ENCODE measurements at regions not wholly inside any gene's neighbourhood (a gene's known extent, or its start where the extent isn't known, plus 50 kb on each side); places are given as distances from the start of the nearest gene placed in this dataset.

DNA sequence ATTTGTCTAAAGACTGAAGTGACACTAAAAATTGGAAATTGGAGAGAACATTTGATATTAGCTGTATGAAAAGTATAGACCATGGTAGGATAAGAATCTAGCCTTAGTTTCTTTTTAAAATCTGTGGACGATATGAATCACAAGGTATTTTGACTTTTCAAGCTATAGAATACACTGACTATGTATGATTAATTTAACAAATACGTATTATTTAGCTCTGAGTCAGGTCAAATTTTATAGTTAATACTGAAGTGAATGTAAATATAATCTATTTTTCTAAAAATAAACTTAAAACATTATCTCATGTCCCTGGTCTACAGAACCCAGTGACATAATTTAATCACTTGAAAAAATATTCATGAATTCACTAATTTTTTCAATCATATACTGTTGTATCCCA, 795.6 kb upstream of the SLITRK1 start:
- H3K79me2 ChIP-seq (replicated peaks; ENCODE audit: insufficient read depth), result no peaks in the 10 kb centered on the region
- TF ChIP-seq, protein P1, sequence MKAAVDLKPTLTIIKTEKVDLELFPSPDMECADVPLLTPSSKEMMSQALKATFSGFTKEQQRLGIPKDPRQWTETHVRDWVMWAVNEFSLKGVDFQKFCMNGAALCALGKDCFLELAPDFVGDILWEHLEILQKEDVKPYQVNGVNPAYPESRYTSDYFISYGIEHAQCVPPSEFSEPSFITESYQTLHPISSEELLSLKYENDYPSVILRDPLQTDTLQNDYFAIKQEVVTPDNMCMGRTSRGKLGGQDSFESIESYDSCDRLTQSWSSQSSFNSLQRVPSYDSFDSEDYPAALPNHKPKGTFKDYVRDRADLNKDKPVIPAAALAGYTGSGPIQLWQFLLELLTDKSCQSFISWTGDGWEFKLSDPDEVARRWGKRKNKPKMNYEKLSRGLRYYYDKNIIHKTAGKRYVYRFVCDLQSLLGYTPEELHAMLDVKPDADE (IDR thresholded peaks at IDR 0.05), result no peak
- TF ChIP-seq, protein P2, sequence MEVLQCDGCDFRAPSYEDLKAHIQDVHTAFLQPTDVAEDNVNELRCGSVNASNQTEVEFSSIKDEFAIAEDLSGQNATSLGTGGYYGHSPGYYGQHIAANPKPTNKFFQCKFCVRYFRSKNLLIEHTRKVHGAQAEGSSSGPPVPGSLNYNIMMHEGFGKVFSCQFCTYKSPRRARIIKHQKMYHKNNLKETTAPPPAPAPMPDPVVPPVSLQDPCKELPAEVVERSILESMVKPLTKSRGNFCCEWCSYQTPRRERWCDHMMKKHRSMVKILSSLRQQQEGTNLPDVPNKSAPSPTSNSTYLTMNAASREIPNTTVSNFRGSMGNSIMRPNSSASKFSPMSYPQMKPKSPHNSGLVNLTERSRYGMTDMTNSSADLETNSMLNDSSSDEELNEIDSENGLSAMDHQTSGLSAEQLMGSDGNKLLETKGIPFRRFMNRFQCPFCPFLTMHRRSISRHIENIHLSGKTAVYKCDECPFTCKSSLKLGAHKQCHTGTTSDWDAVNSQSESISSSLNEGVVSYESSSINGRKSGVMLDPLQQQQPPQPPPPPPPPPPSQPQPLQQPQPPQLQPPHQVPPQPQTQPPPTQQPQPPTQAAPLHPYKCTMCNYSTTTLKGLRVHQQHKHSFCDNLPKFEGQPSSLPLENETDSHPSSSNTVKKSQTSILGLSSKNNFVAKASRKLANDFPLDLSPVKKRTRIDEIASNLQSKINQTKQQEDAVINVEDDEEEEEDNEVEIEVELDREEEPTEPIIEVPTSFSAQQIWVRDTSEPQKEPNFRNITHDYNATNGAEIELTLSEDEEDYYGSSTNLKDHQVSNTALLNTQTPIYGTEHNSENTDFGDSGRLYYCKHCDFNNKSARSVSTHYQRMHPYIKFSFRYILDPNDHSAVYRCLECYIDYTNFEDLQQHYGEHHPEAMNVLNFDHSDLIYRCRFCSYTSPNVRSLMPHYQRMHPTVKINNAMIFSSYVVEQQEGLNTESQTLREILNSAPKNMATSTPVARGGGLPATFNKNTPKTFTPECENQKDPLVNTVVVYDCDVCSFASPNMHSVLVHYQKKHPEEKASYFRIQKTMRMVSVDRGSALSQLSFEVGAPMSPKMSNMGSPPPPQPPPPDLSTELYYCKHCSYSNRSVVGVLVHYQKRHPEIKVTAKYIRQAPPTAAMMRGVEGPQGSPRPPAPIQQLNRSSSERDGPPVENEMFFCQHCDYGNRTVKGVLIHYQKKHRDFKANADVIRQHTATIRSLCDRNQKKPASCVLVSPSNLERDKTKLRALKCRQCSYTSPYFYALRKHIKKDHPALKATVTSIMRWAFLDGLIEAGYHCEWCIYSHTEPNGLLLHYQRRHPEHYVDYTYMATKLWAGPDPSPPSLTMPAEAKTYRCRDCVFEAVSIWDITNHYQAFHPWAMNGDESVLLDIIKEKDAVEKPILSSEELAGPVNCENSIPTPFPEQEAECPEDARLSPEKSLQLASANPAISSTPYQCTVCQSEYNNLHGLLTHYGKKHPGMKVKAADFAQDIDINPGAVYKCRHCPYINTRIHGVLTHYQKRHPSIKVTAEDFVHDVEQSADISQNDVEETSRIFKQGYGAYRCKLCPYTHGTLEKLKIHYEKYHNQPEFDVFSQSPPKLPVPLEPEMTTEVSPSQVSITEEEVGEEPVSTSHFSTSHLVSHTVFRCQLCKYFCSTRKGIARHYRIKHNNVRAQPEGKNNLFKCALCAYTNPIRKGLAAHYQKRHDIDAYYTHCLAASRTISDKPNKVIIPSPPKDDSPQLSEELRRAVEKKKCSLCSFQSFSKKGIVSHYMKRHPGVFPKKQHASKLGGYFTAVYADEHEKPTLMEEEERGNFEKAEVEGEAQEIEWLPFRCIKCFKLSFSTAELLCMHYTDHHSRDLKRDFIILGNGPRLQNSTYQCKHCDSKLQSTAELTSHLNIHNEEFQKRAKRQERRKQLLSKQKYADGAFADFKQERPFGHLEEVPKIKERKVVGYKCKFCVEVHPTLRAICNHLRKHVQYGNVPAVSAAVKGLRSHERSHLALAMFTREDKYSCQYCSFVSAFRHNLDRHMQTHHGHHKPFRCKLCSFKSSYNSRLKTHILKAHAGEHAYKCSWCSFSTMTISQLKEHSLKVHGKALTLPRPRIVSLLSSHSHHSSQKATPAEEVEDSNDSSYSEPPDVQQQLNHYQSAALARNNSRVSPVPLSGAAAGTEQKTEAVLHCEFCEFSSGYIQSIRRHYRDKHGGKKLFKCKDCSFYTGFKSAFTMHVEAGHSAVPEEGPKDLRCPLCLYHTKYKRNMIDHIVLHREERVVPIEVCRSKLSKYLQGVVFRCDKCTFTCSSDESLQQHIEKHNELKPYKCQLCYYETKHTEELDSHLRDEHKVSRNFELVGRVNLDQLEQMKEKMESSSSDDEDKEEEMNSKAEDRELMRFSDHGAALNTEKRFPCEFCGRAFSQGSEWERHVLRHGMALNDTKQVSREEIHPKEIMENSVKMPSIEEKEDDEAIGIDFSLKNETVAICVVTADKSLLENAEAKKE (CRISPR knock-in tag; IDR thresholded peaks at IDR 0.05), result no peak
- TF ChIP-seq STAT1 (IDR thresholded peaks at IDR 0.05; ENCODE audit: unreplicated experiment) (no peak), ZNF114 (CRISPR knock-in tag; IDR thresholded peaks at IDR 0.05) (no peak), POLR2AphosphoS5 (IDR thresholded peaks at IDR 0.05; ENCODE audit: low read depth) (no peak), ZNF331 (CRISPR knock-in tag; IDR thresholded peaks at IDR 0.05; ENCODE audit: low read depth) (no peak), JUNB (IDR thresholded peaks at IDR 0.05; ENCODE audit: unreplicated experiment) (no peak), EZH2phosphoT487 (IDR thresholded peaks at IDR 0.05; ENCODE audit: unreplicated experiment) (no peak), CREB1 (CRISPR knock-in tag; IDR thresholded peaks at IDR 0.05; ENCODE audit: low read depth) (no peak), EZH2 (IDR thresholded peaks at IDR 0.05; ENCODE audit: low read depth, unreplicated experiment) (no peak), NANOG (IDR thresholded peaks at IDR 0.05; ENCODE audit: borderline replicate concordance) (no peak)
- TF ChIP-seq, protein P3, sequence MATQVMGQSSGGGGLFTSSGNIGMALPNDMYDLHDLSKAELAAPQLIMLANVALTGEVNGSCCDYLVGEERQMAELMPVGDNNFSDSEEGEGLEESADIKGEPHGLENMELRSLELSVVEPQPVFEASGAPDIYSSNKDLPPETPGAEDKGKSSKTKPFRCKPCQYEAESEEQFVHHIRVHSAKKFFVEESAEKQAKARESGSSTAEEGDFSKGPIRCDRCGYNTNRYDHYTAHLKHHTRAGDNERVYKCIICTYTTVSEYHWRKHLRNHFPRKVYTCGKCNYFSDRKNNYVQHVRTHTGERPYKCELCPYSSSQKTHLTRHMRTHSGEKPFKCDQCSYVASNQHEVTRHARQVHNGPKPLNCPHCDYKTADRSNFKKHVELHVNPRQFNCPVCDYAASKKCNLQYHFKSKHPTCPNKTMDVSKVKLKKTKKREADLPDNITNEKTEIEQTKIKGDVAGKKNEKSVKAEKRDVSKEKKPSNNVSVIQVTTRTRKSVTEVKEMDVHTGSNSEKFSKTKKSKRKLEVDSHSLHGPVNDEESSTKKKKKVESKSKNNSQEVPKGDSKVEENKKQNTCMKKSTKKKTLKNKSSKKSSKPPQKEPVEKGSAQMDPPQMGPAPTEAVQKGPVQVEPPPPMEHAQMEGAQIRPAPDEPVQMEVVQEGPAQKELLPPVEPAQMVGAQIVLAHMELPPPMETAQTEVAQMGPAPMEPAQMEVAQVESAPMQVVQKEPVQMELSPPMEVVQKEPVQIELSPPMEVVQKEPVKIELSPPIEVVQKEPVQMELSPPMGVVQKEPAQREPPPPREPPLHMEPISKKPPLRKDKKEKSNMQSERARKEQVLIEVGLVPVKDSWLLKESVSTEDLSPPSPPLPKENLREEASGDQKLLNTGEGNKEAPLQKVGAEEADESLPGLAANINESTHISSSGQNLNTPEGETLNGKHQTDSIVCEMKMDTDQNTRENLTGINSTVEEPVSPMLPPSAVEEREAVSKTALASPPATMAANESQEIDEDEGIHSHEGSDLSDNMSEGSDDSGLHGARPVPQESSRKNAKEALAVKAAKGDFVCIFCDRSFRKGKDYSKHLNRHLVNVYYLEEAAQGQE (IDR thresholded peaks at IDR 0.05; ENCODE audit: unreplicated experiment), result no peak
- TF ChIP-seq, protein P4, sequence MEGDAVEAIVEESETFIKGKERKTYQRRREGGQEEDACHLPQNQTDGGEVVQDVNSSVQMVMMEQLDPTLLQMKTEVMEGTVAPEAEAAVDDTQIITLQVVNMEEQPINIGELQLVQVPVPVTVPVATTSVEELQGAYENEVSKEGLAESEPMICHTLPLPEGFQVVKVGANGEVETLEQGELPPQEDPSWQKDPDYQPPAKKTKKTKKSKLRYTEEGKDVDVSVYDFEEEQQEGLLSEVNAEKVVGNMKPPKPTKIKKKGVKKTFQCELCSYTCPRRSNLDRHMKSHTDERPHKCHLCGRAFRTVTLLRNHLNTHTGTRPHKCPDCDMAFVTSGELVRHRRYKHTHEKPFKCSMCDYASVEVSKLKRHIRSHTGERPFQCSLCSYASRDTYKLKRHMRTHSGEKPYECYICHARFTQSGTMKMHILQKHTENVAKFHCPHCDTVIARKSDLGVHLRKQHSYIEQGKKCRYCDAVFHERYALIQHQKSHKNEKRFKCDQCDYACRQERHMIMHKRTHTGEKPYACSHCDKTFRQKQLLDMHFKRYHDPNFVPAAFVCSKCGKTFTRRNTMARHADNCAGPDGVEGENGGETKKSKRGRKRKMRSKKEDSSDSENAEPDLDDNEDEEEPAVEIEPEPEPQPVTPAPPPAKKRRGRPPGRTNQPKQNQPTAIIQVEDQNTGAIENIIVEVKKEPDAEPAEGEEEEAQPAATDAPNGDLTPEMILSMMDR (conservative IDR thresholded peaks at IDR 0.05; ENCODE audit: low read depth in 2 of 2), result no peak
- Mint-ChIP-seq H3K36me3 (ENCODE audit: low read depth) (no peaks in the 10 kb centered on the region), H3K4me3 (no peak overlapping the region), H3K4me1 (peaks cover 3% of the 10 kb centered on the region; the same call in 2 of the 3 replicates), H3K9me3 (no peaks in the 10 kb centered on the region), H3K27me3 (ENCODE audit: insufficient read depth, low read depth, poor library complexity) (no peaks in the 10 kb centered on the region), H3K27ac (no peak overlapping the region)
- H3K27me3 ChIP-seq (ENCODE audit: insufficient read depth), result no peaks in the 10 kb centered on the region
- H4K20me1 ChIP-seq (replicated peaks; ENCODE audit: insufficient read depth), result no peaks in the 10 kb centered on the region
- DNase-seq (ENCODE audit: low spot score), result no peak
- peaks cover under 1% of the 10 kb centered on the region; the same call in 1 of the 2 replicates for H3K4me1 ChIP-seq (ENCODE audit: insufficient read depth)
- H3K9me2 ChIP-seq (ENCODE audit: insufficient read depth), result no peaks in the 10 kb centered on the region
- H3F3A ChIP-seq (replicated peaks; ENCODE audit: low read depth), result no peaks in the 10 kb centered on the region
- H2AFZ ChIP-seq, result no peak overlapping the region
- no peak for ATAC-seq
- H3K4me2 ChIP-seq, result no peak overlapping the region
- no peak overlapping the region for H3K27ac ChIP-seq (ENCODE audit: low read depth)
- H3K36me3 ChIP-seq (ENCODE audit: insufficient read depth), result no peaks in the 10 kb centered on the region
- H3K4me3 ChIP-seq, result no peak overlapping the region
